Urinary bladder (tissue), 3 donors: ENCODE measurements at regions not wholly inside any gene's neighbourhood (a gene's known extent, or its start where the extent isn't known, plus 50 kb on each side); places are given as distances from the start of the nearest gene placed in this dataset.
A peak's percentile ranks its signal among the peaks of the same experiment; 100 is the strongest.

Experiments
- DNase-seq: peaks from one replicate; pipeline ENCODE4 v3.0.0-alpha.2; 2015; ENCODE audit errors: extremely low spot score
- H3K27ac ChIP-seq: one replicate; pipeline ENCODE4 v1.5.1; 2013; ENCODE audit warnings: low read depth, mild to moderate bottlenecking, moderate library complexity
- H3K36me3 ChIP-seq: one replicate; pipeline ENCODE4 v1.6.1; 2013; ENCODE audit warnings: mild to moderate bottlenecking, moderate library complexity; ENCODE audit not compliant: insufficient read depth
- H3K4me1 ChIP-seq: one replicate; pipeline ENCODE4 v1.6.1; 2013; ENCODE audit warnings: mild to moderate bottlenecking, moderate library complexity; ENCODE audit not compliant: insufficient read depth
- H3K4me3 ChIP-seq: one replicate; pipeline ENCODE4 v1.5.1; 2013; ENCODE audit warnings: low read depth, low read length
- WGBS: extraction: QIAGEN DNeasy Blood & Tissue Kit; methylation state at CpG from one replicate; pipeline ENCODE4 v1.1.7; 2013; 5-methylcytosine and 5-hydroxymethylcytosine counted together
- donor health status: healthy with polysubstance abuse.
- donor health status: healthy.

DNA sequence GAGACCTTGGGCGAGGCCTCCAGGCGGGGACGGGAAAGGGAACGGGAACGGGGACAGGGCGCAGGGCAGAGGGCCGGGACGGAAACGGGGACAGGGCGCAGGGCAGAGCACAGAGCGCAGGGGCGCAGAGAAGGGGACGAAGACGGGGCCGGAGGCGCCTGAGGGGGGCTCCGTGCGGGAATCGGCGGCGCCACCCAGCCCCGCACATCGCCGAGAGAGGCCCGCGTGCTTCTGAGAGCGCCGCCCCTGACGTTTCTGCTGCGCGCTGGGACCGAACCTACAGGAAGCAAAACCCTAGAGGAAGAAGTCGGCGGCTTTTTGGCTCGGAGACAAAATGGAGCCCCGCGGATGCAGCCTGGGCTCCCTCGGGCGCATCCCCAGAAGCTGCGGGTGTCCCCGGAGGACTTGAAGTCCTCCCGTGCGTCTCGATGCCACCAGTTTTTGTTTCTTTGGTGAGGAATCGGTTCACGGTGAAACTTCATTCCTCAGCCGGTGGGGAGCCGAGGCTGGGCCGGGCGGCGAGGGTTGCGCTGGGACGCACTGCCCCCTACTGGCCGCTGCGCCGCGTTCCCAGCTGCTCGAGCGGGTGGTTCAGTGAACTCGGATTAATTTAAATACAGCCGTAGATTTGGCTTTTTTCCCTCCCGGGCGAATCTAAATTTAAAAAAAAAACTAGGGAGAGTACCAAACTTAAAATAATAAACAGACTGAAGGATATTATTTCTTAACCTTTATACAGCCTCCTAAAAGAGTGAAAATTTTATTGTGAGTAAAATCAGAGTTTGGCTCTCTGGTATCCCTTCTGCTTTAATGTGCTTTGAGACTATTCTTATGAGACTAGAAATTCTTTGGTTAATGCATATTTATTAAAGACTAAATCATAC lies 350.0 kb upstream of the ARGLU1 start:
- DNase-seq, result peak; percentile 67
- Histone ChIP-seq H3K4me1 (no peaks in the 10 kb centered on the region), H3K36me3 (peaks cover 2% of the 10 kb centered on the region), H3K4me3 (peak overlapping the region; percentile 61), H3K27ac (peak overlapping the region; percentile 65)
- WGBS, result under 1% methylated on average over 63 of the region's 63 CpGs

DNA sequence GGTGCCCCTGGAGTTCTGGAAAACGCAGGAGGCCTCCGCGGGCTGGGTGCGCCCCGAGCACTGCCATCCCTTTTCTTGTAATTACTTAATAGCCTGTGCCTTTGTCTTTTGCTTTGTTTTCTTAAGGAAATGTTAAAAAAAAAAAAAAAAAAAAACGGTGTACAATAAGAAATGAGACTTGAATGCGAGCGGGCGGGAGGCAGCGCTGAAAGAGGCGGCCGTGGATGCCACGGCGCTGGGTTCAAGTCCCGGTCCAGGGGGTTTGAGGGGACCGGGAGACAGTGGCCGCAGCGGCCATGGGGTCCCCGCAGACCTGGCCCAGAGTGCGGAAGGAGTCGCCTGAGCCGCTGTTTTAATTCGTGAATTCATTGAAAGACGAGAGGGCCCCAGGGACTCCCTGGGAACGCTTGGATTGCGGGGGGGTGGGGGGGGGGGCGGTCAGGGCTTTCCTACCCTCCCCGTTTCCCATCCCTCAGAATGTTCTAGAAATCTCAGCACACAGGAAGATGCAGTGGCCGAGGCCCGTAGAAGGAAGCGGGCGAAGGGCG lies 349.2 kb upstream of the ARGLU1 start:
- Histone ChIP-seq H3K36me3 (peaks cover 2% of the 10 kb centered on the region), H3K4me3 (peak overlapping the region; percentile 61), H3K4me1 (no peaks in the 10 kb centered on the region), H3K27ac (no peak overlapping the region)
- DNase-seq, result no peak
- WGBS, result 42% methylated on average over 33 of the region's 33 CpGs

DNA sequence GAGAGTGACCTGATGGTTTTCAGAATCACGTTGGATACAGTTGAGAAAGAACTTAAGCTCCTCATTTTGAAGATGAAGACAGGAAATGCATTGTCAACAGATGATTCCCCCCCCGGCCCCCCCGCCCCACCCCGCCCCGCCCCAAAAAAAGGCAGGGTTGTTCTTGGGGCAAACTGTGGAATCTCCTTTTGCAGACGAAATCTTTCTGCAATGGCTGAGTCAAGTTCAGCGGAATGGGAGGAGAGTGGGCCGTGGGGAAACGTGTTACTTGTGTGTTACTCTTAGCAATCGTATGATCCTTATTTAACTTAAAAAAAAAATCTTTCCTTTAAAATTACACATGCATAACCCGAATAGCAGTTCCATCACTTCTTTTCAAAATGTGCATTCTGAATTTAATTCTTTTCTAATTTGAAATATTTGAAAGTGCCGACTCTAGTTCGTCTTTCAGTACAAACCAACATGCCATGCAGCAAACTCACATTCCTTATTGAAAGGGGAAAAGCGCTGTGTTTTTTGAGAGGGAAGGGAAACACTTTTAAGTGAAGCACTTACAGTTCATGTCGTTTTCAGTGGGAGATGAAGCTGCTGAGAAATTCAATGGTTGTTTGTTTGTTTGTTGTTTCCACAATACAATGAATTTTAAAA lies 348.5 kb upstream of the ARGLU1 start:
- H3K36me3 ChIP-seq, result peaks cover 2% of the 10 kb centered on the region
- 64% methylated on average over 15 of the region's 15 CpGs for WGBS
- no peak overlapping the region for H3K27ac ChIP-seq
- H3K4me3 ChIP-seq, result no peak overlapping the region
- no peak for DNase-seq
- H3K4me1 ChIP-seq, result no peaks in the 10 kb centered on the region

DNA sequence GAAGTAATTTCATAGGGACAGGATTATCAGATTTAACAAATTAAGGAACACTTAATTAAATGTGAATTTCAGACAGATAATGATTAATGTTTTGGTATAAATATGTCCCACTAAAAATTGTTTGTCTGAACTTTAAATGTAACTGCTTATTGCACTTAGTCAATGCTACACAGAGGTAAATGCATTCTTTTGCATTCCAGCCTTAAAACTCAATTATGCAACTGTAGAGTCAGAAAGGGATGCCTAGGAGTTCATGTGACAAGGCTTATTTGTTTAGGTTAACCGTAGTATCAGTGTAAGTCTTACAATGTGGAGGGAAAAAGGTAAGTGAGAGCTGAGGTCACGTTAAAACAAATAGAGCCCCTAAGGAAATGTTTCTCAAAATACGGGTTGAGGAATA lies 347.2 kb upstream of the ARGLU1 start:
- H3K27ac ChIP-seq, result no peak overlapping the region
- H3K4me1 ChIP-seq, result no peaks in the 10 kb centered on the region
- H3K4me3 ChIP-seq, result no peak overlapping the region
- peaks cover 2% of the 10 kb centered on the region for H3K36me3 ChIP-seq
- DNase-seq, result no peak
- WGBS, result 80% methylated on average over 3 of the region's 3 CpGs

- WGBS, result 84% methylated on average over 4 of the region's 4 CpGs
- no peaks in the 10 kb centered on the region for H3K36me3 ChIP-seq
- H3K4me3 ChIP-seq, result no peak overlapping the region
Measured at GRCh38 chr13:106911627-106912026, 343.7 kb upstream of the ARGLU1 start.

DNA sequence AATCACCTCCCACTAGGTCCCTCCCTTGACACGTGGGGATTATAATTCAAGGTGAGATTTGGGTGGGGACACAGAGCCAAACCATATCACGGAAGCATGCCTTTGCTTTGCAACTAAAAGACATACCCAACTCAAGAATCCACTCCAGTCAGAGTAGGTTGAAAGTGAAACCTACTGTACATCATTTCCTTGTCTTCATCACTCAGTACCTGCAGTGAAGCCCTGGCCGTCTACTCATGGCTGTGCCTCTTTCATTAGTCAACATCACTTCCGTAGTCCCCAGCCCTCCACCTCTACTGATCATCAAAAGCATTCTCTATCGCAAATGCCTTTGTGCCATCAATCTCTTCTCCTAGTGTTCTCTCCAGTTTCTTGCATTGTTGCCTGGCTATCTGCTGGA lies 343.1 kb upstream of the ARGLU1 start:
- H3K4me3 ChIP-seq, result no peak overlapping the region
- 83% methylated on average over 5 of the region's 5 CpGs for WGBS
- no peak overlapping the region for H3K27ac ChIP-seq
- no peaks in the 10 kb centered on the region for H3K4me1 ChIP-seq
- no peak for DNase-seq
- no peaks in the 10 kb centered on the region for H3K36me3 ChIP-seq

More at GRCh38 chr13:106911627-106912026, 343.7 kb upstream of the ARGLU1 start:
- no peaks in the 10 kb centered on the region for H3K4me1 ChIP-seq
- no peak for DNase-seq
- no peak overlapping the region for H3K27ac ChIP-seq

DNA sequence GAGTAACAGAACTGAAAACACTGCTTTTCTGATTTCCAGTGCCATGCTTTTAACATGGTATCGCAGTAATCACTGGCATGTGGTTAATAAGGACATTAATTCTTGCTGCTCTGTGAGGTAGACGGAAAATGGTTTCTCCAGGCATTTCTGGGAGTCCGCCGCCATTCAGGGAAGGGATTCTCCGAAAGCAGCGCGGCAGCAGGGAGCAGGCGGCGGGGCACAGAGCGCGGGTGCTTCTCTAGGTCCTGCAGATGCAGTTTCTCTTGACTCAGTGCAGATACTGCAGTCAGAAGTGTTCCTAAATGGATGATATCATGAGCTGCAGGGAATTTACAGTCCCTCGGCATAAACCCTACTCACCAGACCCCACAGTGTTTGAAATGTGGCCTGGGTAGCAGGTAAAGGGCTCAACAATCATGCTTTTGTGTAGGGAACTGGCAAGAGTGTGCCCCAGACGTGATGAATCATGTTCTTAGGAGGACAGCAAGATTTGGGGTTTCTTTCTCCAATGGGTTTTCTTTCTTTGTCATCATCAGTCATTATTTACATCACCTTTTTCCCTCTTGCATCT lies 338.6 kb upstream of the ARGLU1 start:
- no peak for DNase-seq
- H3K36me3 ChIP-seq, result no peaks in the 10 kb centered on the region
- no peaks in the 10 kb centered on the region for H3K4me1 ChIP-seq
- H3K27ac ChIP-seq, result no peak overlapping the region
- 88% methylated on average over 13 of the region's 13 CpGs for WGBS
- H3K4me3 ChIP-seq, result no peak overlapping the region

DNA sequence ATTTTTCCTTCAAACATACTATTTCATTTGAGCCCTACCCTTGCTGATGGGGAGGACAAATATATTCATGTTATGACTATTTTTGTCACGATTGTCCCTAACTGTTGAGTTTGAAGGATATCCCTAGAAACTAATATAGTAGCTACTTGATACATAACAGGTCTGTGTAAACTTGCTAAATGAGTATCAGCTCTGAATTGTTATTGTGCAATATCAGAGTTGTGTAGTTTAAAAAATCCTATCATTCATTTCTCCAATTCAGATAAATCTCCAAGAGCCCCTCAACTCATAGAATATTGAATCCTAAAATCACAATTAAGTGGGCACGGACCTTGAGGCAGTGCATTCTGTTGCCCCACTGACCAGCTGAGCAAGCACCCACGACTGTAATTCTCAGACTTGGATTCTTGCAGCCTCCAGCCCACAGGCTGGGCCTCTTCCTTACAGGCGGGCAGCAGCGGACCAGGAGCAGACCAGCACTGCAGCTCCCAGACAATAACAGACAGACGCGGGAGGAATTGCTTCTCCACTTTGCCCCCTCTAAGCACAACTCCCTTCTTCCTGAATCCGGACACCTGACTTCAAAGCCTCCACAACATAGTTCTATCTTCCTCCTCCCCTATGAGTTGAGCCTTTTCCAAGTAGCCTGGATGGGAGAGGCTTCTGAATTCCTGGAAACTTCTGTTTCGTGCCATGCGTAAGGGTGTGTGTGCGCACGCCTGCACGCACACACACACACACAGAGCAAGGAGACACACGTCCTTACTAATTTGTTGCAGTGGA lies 337.6 kb upstream of the ARGLU1 start:
- H3K4me3 ChIP-seq, result no peak overlapping the region
- WGBS, result 72% methylated on average over 14 of the region's 14 CpGs

DNA sequence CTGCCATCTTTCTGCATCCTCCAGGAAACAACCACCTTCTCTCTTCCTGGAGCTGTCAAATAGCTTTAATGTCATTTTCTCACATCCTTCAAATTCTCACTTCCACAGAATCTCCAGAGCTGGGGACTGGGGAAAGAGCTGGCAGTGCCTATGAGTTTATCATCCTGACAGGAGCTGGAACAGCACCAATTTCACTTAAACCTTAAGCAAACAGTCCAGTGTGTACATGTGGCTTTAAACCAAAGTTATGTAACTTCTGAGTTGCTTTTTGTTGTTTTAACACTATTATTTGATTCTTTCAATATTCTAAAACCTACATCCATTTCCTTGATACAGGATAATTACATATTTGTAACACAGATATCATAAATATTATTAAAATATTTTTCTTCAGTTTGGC lies 331.5 kb upstream of the ARGLU1 start:
- Histone ChIP-seq H3K4me3 (no peak overlapping the region), H3K4me1 (no peaks in the 10 kb centered on the region), H3K36me3 (no peaks in the 10 kb centered on the region), H3K27ac (no peak overlapping the region)
- DNase-seq, result no peak

More for the DNA sequence above, 337.6 kb upstream of the ARGLU1 start:
- no peak for DNase-seq
- Histone ChIP-seq H3K27ac (no peak overlapping the region), H3K4me1 (no peaks in the 10 kb centered on the region), H3K36me3 (no peaks in the 10 kb centered on the region)

DNA sequence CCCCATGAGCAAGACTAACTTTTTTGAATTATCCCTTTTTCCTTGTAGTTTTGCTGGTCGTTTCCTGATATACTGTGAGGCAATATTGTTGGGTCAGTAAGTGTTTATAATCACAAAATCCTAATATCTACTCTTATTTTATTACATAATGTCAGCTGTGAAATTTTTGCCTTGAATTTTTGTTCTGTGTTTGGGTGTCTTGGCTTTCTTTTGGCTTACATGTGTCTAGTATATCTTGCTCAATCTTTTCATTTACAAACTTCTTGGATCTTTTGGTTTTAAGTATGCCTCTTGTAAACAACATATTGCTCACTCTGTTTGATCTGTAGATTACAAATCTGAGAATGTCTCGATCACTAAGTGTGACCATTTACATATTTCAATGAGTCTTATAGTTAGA lies 330.3 kb upstream of the ARGLU1 start:
- H3K4me1 ChIP-seq, result no peaks in the 10 kb centered on the region
- WGBS, result 51% methylated on average over 2 of the region's 2 CpGs
- DNase-seq, result no peak
- no peak overlapping the region for H3K27ac ChIP-seq
- H3K36me3 ChIP-seq, result no peaks in the 10 kb centered on the region
- H3K4me3 ChIP-seq, result no peak overlapping the region

DNA sequence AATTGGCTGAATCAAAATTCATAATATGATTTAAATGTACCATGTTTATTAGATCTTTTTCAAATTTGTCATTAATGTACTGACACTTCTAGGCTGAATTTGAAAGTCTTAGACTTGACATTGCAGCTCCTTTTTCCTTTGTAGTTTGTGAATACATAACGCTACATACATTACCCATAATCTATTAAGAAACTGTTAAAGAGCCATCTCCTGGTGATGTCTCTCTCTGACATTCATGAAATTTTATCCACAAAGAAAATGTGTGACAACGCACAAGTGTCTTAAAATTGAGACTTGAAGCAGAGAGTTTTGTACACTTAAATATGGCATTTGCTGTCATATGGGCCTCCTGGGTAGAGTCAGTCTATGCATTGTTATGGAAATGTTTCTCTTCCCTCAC lies 320.2 kb upstream of the ARGLU1 start:
- no peaks in the 10 kb centered on the region for H3K36me3 ChIP-seq
- no peak for DNase-seq
- no peaks in the 10 kb centered on the region for H3K4me1 ChIP-seq
- no peak overlapping the region for H3K4me3 ChIP-seq
- H3K27ac ChIP-seq, result no peak overlapping the region
- WGBS, result 94% methylated on average over 2 of the region's 2 CpGs

- H3K4me3 ChIP-seq, result no peak overlapping the region
- no peak for DNase-seq
- H3K36me3 ChIP-seq, result no peaks in the 10 kb centered on the region
- H3K27ac ChIP-seq, result no peak overlapping the region
- no peaks in the 10 kb centered on the region for H3K4me1 ChIP-seq
- WGBS, result 72% methylated on average over 2 of the region's 2 CpGs
Measured at GRCh38 chr13:106887686-106888085, 319.7 kb upstream of the ARGLU1 start.

DNA sequence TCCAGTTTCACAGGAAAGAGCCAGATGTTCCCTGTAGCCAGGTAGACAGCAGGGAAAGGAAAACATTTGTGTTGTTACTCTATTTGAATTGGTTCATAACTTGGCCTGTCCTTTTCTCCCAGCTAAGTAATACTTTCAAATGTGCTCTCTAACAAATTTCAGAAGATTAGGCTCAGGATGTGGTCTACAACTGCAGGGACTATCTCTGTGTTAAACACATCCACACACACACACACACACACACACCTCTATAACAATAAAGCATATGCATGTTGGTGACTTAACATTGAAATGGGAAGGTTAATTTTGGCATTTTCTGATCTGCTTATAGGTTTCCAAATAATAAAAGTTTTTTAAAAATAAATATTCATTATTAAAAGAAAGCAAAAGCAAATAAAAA lies 316.0 kb upstream of the ARGLU1 start:
- Histone ChIP-seq H3K4me3 (no peak overlapping the region), H3K36me3 (no peaks in the 10 kb centered on the region), H3K4me1 (no peaks in the 10 kb centered on the region), H3K27ac (no peak overlapping the region)
- no peak for DNase-seq
